Body of pancreas (tissue), 4 donors: ENCODE measurements at regions not wholly inside any gene's neighbourhood (a gene's known extent, or its start where the extent isn't known, plus 50 kb on each side); places are given as distances from the start of the nearest gene placed in this dataset.

ENCODE experiments used
- POLR2A ChIP-seq, 3 donors: fragments of 450-650 bp; IDR thresholded peaks; one replicate each; pipeline ENCODE4 v1.6.1; 2016; ENCODE audit warnings: antibody characterized with exemption in 3 of 3, mild to moderate bottlenecking in 2 of 3
- TF ChIP-seq, protein P1 (sequence below), 7 experiments: fragments of 450-650 bp in 4 of 7; fragments of 200-600 bp in 3 of 7; sonication (generic) in 3 of 7; IDR thresholded peaks; one replicate each; pipeline ENCODE4 v1.5.1; 2016 to 2019; ENCODE audit warnings: antibody characterized with exemption in 7 of 7

DNA sequence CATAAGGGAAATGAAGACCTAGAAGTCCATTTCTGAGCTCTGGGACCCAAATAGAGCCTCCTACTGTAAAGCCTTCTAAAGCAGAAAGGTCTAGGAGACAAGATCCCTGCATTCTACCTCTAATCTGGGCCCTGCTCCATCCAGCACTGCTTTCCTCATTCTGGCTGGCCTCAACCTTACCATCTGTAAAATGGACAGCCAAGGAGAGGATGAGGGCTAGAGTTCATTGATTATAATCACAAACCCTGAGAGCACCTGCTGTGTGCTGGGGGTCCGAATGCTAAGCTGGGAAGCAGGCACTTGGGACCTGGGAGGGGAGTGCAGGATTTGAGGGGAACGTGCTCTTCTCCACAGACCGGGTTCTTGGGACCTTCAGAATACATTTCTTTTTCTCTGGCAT lies 454.0 kb upstream of the ZMIZ1 start:
- TF ChIP-seq, protein P1, sequence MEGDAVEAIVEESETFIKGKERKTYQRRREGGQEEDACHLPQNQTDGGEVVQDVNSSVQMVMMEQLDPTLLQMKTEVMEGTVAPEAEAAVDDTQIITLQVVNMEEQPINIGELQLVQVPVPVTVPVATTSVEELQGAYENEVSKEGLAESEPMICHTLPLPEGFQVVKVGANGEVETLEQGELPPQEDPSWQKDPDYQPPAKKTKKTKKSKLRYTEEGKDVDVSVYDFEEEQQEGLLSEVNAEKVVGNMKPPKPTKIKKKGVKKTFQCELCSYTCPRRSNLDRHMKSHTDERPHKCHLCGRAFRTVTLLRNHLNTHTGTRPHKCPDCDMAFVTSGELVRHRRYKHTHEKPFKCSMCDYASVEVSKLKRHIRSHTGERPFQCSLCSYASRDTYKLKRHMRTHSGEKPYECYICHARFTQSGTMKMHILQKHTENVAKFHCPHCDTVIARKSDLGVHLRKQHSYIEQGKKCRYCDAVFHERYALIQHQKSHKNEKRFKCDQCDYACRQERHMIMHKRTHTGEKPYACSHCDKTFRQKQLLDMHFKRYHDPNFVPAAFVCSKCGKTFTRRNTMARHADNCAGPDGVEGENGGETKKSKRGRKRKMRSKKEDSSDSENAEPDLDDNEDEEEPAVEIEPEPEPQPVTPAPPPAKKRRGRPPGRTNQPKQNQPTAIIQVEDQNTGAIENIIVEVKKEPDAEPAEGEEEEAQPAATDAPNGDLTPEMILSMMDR (IDR thresholded peaks at IDR 0.05) = no peak
- no peak for TF ChIP-seq POLR2A (IDR thresholded peaks at IDR 0.05)
